Neural cell (in vitro differentiated cells): ENCODE measurements at regions not wholly inside any gene's neighbourhood (a gene's known extent, or its start where the extent isn't known, plus 50 kb on each side); places are given as distances from the start of the nearest gene placed in this dataset.

Experiments
- EP300 ChIP-seq: fragments of 450-650 bp; conservative IDR thresholded peaks from 2 replicates; pipeline ENCODE4 v1.6.1; 2014; ENCODE audit warnings: antibody characterized with exemption, mild to moderate bottlenecking, moderate library complexity; ENCODE audit not compliant: poor library complexity, severe bottlenecking
- EZH2 ChIP-seq: fragments of 200-600, 300-800 bp; shearing (Covaris generic), sonication (generic); IDR thresholded peaks from 2 replicates; pipeline ENCODE4 v1.6.1; 2014; ENCODE audit warnings: antibody characterized with exemption, low read length, borderline replicate concordance, mild to moderate bottlenecking; ENCODE audit not compliant: insufficient read depth, poor library complexity, severe bottlenecking
- POLR2AphosphoS5 ChIP-seq: IDR thresholded peaks from 2 replicates; pipeline ENCODE4 v1.6.1; 2012
- RAD21 ChIP-seq: fragments of 450-650 bp; conservative IDR thresholded peaks from 2 replicates; pipeline ENCODE4 v1.6.1; 2014; ENCODE audit warnings: antibody characterized with exemption, mild to moderate bottlenecking, moderate library complexity
- TF ChIP-seq, protein P1 (sequence below): fragments of 450-650 bp; IDR thresholded peaks from 2 replicates; pipeline ENCODE4 v1.5.1; 2014; ENCODE audit warnings: antibody characterized with exemption, mild to moderate bottlenecking, moderate library complexity; ENCODE audit not compliant: poor library complexity, severe bottlenecking

DNA sequence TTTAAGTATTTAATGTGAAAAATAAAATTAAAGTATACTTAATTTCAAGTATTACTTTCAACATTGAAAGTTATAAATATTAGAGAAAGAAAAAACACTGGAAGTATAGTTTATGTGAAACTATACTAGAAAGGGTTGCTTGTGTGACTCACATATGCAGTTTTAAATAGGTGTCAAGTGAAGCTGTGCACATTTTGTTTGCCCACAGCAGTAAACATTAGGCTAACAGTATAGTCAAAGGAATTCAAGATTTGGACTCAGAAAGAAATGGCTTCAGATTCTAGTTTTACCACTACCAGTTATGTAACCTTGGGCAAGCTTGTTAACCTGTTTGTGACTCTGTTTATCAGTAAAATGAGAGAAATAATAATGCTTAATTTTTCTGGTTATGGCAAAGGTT is 148.2 kb downstream of the FAM47B start:
- TF ChIP-seq EP300 (no peak), RAD21 (no peak), EZH2 (no peak), POLR2AphosphoS5 (no peak)
- TF ChIP-seq, protein P1, sequence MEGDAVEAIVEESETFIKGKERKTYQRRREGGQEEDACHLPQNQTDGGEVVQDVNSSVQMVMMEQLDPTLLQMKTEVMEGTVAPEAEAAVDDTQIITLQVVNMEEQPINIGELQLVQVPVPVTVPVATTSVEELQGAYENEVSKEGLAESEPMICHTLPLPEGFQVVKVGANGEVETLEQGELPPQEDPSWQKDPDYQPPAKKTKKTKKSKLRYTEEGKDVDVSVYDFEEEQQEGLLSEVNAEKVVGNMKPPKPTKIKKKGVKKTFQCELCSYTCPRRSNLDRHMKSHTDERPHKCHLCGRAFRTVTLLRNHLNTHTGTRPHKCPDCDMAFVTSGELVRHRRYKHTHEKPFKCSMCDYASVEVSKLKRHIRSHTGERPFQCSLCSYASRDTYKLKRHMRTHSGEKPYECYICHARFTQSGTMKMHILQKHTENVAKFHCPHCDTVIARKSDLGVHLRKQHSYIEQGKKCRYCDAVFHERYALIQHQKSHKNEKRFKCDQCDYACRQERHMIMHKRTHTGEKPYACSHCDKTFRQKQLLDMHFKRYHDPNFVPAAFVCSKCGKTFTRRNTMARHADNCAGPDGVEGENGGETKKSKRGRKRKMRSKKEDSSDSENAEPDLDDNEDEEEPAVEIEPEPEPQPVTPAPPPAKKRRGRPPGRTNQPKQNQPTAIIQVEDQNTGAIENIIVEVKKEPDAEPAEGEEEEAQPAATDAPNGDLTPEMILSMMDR: no peak
